DMS 273 (cell line): ENCODE measurements at regions not wholly inside any gene's neighbourhood (a gene's known extent, or its start where the extent isn't known, plus 50 kb on each side); places are given as distances from the start of the nearest gene placed in this dataset.

Experiments
- DNase-seq: peaks from one replicate; lab custom pipeline; 2025; ENCODE audit not compliant: unreplicated experiment; lab: John Stamatoyannopoulos, UW

GRCh38 chr17:69936996-69937395 lies 138.0 kb upstream of the KCNJ16 start:
- no peak for DNase-seq

GRCh38 chr17:69943058-69943457 lies 132.0 kb upstream of the KCNJ16 start:
- no peak for DNase-seq

GRCh38 chr17:69944406-69944805 lies 130.6 kb upstream of the KCNJ16 start:
- no peak for DNase-seq

GRCh38 chr17:69945698-69946185 lies 129.3 kb upstream of the KCNJ16 start:
- DNase-seq, result no peak

GRCh38 chr17:69947027-69947759 lies 127.8 kb upstream of the KCNJ16 start:
- no peak for DNase-seq

- DNase-seq, result no peak
Measured at GRCh38 chr17:69948406-69948805, 126.6 kb upstream of the KCNJ16 start.

GRCh38 chr17:69949496-69949895 lies 125.5 kb upstream of the KCNJ16 start:
- DNase-seq, result no peak

GRCh38 chr17:69949973-69950695 lies 124.9 kb upstream of the KCNJ16 start:
- no peak for DNase-seq

GRCh38 chr17:69950701-69951418 lies 124.2 kb upstream of the KCNJ16 start:
- DNase-seq, result no peak

- no peak for DNase-seq
Measured at GRCh38 chr17:69954241-69954925, 120.6 kb upstream of the KCNJ16 start.

GRCh38 chr17:69958063-69958462 lies 117.0 kb upstream of the KCNJ16 start:
- no peak for DNase-seq

- DNase-seq, result no peak
Measured at GRCh38 chr17:69959283-69959682, 115.7 kb upstream of the KCNJ16 start.

- DNase-seq, result no peak
Measured at GRCh38 chr17:69960755-69961154, 114.3 kb upstream of the KCNJ16 start.

GRCh38 chr17:69961501-69962145 lies 113.4 kb upstream of the KCNJ16 start:
- DNase-seq, result no peak

- no peak for DNase-seq
Measured at GRCh38 chr17:69962436-69962995, 112.5 kb upstream of the KCNJ16 start.

GRCh38 chr17:69967910-69968411 lies 107.1 kb upstream of the KCNJ16 start:
- no peak for DNase-seq

- DNase-seq, result no peak
Measured at GRCh38 chr17:69969897-69970296, 105.1 kb upstream of the KCNJ16 start.

GRCh38 chr17:69972251-69972650 lies 102.8 kb upstream of the KCNJ16 start:
- DNase-seq, result no peak

- no peak for DNase-seq
Measured at GRCh38 chr17:69975808-69976207, 99.2 kb upstream of the KCNJ16 start.

GRCh38 chr17:69978056-69978646 lies 96.9 kb upstream of the KCNJ16 start:
- DNase-seq, result no peak
